ENCODE measurements at regions not wholly inside any gene's neighbourhood (a gene's known extent, or its start where the extent isn't known, plus 50 kb on each side); places are given as distances from the start of the nearest gene placed in this dataset.

DNA sequence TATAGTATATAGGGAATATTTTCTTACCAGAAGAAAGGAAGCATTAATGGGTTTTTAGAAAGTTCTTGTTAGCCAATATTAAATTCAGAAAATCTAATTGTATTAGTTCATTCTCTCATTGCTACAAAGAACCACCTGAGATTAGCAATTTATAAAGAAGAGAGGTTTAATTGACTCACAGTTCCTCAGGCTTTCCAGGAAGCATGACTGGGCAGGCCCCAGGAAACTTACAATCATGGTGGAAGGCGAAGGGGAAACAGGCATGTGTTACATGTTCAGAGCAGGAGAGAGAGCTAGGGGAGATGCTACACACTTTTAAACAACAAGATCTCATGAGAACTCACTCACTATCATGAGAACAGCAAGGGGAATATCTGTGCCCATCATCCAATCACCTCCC lies 304.0 kb upstream of the CDH12 start:
- no peak for TF ChIP-seq POLR2A (IDR thresholded peaks at IDR 0.05)
- TF ChIP-seq CTCF (IDR thresholded peaks at IDR 0.05): no peak
